Activated gamma-delta T cell treated with Interleukin-2 at 50 U/mL for 16 hours (primary cell): ENCODE measurements at regions not wholly inside any gene's neighbourhood (a gene's known extent, or its start where the extent isn't known, plus 50 kb on each side); places are given as distances from the start of the nearest gene placed in this dataset.
"Not testable (repeated sequence)": the region's sequence is repeated elsewhere in the genome, so short reads cannot be mapped to it uniquely, and the experiment has no call there.

ENCODE experiments used
- DNase-seq: peaks from one replicate; pipeline ENCODE4 v3.0.0-alpha.2; 2020

DNA sequence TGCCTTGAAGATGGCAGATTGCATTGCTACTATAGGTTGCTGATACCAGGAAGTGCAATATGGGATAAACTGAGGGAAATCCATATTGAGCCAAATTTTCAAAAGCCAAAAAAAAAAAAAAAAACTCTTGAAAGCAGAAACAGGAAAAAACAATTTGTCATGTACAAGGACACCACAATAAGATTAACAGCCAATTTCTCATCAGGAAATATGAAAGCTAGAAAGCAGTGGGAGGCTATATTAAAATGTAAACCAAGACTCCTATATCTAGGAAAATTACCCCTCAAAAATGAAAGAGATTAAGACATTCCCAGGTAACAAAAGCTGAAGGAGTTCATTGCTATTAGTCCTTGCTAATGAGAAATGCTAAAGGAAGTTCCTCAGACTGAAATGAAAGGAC lies 462.8 kb upstream of the DPH6 start:
- DNase-seq = no peak

DNA sequence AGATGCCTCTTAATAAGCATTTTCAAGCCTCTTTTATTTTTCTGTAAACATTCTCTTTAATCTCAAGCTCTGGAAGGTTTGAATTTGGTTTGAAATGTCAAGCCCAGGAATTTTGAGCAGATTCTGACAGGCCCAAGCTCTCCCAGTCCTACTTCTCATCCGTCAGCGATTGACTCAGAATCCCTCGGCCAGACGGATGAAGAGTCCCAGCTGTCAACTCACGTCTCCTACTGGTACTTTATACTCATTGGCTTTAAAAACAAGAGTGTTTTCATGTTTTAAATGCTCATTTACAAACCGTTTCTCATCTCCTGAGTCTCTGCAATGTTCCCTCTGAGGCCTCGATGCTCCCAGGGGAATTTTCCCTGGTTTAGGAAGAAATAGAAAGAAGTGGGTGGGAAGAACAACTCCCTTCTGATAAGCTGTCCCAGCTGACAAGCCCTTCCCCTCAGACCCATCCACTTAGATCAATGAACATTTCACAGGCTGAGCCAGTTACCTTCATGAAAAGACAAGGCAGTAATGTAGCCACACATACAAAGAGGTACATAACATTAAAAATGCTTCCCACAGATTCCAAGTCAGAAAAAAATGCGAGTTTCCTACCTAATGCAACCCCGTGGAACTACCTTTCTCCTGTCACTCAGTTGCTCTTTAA lies 478.2 kb upstream of the DPH6 start:
- DNase-seq = no peak

DNA sequence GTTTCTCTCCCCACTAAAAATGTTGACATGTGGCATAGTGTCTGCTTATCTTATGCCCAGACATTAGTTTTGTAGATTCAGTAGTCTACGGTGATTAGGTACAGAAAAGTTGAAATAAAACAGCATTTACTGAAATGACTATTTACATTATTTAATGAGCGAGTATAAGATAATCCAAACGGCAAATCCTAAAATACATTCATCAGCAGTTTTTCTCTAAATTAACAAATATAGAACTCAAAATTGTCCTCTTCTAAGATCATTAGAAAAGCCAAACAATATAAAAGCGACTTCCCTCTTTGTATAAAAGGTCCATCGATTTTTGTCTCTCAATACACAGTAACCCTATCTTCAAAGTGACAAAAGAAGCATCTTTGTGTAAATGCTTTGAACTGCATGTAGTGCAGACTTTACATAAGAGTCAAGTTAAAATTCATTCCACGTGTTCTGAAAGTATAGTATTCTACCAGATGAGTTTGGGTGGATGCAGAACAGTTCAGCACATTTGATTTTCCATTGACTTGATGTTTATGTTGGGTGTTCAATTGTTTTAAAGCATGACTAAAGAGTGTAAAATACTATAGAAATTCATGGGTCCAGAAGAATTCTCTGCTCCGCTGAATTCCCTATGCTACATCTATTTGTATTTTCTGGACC lies 480.8 kb upstream of the DPH6 start:
- DNase-seq = no peak

DNA sequence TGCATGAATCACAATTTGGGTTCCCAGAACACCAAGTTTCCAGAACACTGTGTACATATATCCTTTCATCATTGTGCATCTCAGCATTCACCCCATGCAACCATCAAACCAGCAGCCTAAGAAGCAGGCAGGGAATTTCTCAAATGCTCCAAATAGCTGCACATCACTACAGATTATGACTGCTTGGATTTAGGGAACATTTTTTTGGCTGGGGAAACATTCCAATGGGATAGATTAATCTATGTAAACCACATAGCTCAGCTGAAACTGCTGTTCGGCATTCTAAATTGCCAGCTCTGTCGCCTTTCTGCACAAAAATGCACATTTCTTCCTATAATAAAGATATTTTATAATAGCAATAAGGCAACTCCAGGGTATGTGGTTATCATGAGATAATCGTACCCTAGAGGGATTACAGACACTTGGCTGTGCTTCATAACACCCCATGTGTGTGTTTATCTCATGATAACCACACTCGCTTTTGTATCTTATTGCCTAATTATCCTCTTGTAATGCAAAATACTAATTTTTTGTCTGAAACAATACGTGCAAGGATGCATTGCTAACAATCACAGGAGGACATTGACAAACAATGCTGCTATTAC lies 483.7 kb upstream of the DPH6 start:
- DNase-seq = no peak

DNA sequence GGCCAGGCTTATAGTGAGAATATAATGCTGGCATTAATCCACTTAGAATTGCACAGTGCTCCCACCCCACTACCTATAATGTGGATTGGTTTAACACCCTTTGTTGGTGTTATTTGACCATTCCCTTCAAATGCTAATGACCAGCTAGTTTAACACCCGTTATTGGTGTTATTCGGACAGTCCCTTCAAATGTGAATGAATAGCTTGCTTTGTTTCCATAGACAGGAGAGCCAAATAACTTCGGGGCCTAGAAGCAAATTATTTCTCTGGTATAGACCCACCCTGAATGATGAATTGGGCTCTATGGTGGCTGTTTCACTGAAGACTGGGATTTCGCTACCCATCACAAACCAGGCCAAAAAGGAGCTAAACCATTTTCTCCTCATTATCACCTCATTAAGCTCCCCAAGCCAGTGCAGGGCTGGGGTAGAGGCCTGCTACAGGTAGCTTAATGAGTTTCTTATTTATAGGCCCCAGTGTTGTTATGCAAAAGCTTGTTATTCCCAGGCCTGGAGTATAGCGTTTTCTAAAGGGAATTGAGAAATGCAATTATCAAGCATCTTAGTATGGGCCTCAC lies 494.1 kb upstream of the DPH6 start:
- no peak for DNase-seq

DNA sequence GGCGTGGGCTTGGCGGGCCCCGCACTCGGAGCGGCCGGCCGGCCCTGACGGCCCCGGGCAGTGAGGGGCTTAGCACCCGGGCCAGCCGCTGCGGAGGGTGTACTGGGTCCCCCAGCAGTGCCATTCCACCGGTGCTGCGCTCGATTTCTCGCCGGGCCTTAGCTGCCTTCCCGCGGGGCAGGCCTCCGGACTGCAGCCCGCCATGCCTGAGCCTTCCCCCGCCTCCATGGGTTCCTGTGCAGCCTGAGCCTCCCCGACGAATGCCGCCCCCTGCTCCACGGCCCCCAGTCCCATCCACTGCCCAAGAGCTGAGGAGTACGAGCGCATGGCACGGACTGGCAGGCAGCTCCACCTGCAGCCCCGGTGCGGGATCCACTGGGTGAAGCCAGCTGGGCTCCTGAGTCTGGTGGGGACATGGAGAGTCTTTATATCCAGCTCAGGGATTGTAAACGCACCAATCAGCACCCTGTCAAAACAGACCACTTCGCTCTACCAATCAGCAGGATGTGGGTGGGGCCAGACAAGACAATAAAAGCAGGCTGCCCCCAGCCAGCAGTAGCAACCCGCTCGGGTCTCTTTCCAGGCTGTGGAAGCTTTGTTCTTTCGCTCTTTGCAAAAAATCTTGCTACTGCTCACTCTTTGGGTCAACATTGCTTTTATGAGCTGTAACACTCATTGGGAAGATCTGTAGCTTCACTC lies 501.2 kb upstream of the DPH6 start:
- DNase-seq = not testable (repeated sequence)

DNA sequence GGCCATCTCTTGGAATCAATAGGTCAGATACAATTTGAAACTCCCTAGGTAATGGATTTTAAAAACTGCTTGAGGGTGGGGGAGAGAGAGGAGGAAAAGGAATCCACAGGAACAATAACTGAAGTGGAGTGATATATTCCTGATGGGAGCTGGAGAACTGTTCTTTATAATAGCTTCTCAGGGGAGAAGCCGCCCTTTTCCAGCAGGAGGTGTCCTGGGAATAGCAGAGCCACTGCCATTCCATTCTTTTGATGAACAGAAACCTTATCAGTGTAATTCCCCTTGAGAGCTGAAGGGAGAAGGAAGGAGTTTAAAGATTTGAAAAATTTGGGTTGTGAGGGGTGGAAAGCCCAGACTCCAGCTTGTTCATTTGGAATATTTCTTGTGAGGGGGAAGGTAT lies 504.9 kb upstream of the DPH6 start:
- DNase-seq = no peak

DNA sequence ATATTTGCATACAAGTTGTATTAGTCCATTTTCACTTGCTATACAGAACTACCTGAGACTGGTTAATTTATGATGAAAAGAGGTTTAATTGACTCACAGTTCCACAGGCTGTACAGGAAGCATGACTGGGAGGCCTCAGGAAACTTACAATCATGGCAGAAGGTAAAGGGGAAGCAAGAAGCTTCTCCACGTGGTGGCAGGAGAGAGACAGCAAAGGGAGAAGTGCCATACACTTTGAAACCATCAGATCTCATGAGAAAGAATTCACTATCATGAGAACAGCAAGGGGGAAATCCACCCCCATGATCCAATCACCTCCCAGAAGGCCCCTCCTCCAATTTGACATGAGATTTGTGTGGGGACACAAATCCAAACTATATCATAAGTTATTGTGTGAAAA lies 506.7 kb upstream of the DPH6 start:
- DNase-seq = not testable (repeated sequence)

DNA sequence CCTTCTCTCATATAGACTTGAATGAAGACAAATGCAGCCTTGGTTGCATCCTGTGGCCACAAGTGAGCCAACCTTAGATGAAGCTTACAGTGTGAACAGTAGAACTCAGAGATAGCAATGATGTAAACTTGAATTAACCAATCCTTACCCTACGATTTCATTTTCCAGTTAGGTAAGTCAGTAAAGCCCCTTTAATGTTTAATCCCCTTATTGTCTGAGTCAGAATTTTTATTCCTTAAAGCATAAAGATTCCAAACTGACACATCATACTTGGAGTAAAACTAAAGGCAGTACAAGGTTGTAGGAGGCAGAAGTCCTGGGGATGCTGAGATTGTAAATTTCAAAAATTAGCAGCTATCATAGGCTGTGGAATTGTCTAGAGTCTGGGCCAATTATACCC lies 507.8 kb upstream of the DPH6 start:
- no peak for DNase-seq

DNA sequence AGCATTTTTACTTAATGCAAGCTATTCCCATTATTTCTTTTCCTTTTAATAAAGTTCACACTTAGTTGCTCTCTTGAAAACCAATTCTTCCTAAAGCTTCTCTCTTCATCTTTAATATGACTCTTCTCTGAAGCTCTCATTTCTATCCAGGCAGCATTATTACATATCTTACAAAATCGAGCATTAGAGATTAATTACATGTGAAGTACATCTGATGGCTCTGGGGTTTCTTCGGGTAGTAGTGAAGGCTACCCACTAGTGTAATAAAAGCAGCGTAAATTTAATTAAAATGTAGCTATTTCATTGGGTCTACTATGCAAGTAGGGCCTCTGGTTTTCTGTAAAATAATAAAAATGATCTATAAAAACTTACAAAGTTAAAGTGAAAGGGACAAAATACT lies 513.6 kb upstream of the DPH6 start:
- DNase-seq = no peak

DNA sequence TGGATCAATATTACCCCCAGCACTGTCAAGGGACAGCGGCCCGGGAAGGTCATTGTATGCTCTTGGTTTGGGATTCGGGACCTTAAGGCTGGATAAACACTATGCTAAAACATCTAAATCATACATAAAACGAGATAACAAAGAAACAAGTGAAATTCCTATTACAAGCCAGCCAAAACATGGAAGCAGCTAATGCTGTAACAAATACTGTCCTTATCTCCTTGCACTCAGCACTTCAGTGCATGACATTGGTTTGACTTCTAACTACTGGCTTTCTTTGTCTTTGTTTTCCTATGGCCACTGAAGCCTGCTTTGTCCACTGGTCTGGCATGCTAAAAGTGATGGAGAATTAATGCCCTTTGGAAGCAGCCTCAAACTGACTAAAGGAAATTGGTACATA lies 516.4 kb upstream of the DPH6 start:
- DNase-seq = no peak

DNA sequence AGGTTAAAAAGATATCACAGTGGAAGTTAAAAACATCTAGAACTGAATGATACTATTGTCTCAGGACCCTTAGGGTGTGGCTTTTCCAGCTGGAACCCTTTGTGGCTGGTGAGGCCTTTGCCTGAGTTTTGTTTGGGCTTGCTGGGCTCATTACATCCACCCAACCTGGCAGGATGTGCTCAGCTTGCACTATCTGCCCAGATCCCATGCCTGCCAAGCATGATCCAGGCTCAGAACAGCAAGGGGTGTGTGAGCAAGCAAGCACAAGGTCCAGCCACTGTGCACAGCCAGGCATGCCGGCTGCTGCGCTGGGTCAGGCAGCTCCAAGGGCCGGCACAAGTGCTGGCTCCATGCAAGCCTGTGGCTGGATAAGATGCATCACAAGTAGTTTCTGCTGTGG lies 512.7 kb upstream of the CDIN1 start:
- DNase-seq = no peak

DNA sequence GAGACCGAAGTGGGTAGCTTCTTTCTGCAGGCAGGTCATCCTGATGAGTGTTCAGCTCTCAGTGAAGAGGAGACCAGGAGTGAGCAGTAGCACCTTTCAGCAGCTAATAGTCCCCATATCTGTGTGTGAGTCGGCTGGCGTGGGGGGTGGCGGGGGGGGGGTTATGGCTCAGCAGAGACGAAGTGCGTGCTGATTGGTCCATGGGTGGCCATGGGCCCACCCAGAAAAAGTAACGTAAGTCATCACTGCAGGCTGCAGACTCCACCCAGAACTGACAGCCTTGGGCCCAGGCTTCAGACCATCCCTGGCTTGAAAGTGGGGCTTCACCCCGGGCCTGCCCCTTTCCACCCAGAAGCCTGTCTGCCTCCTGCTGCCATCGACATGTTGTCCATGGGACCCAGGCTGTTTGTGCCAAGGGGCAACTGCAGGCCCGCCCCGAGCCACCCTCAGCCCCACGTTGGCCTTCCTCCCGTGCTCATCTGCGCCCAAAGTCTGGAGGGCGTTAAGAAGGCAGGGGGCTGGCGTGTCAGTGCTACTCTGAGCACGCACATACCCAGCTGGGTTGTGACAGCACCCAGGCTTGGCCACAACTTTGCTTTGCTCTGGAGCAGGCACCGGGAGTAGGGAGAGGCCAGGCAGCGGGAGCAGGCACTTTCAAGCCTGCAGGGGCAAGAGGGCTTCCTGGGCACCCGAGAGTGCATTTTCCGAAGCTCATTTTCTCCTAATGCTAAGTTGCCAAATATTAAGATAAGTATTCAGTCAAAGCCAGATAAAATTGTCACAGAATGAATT lies 511.7 kb upstream of the CDIN1 start:
- no peak for DNase-seq

DNA sequence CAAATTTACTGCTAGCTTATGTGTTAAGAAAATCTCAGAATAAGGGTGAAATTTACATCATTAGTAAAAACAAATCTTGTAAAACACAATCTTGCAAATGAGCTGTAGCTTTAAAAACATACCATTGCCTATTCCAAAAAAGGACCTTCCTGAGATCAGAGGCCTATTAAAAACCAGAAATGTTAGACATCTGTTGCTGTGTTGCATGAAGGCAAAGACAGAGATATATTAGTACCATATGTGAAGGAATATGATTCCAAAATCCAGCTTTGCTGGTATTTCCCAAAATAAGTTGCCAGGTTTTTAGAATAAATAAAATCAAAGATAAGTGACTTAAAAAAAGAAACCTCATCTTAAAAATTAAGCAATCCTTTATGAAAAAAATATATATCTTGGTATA lies 504.1 kb upstream of the CDIN1 start:
- no peak for DNase-seq

DNA sequence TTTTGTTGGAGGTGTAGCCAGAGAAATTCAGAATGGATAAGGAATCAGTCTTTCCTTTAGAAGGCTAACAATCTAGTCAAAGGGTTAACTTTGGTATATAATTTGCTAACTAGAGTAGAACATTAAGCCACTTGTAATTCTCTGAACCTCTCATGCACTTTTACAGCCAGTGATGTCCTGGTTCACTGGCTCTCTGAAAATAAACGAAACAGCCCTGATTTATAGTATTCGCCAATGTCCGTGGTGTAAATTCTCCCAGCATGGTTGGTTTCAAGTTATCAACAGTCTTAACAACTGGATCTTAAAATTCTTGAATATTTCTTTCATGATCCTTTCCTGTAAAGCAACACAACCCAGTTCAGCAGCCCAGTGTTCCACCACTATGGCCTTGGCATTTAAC lies 500.4 kb upstream of the CDIN1 start:
- no peak for DNase-seq

DNA sequence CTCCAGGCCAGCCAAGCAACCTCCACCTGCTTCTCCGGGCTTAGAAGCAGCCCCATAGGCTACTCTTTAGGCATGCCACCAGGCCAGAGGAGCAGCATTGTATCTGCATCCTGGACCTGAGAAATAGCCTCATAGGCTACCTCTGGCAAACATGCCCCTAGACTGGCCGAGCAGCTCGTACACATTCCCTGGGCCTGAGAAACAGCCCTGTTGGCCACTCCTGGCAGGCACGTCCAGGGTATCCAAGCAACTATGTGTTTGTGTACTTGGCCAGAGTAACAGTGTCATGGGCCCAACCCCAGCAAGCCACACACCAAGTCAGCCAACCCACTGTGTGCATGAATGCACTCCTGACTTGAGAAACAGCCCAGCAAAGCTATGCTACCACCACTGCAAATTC lies 498.7 kb upstream of the CDIN1 start:
- DNase-seq = no peak

DNA sequence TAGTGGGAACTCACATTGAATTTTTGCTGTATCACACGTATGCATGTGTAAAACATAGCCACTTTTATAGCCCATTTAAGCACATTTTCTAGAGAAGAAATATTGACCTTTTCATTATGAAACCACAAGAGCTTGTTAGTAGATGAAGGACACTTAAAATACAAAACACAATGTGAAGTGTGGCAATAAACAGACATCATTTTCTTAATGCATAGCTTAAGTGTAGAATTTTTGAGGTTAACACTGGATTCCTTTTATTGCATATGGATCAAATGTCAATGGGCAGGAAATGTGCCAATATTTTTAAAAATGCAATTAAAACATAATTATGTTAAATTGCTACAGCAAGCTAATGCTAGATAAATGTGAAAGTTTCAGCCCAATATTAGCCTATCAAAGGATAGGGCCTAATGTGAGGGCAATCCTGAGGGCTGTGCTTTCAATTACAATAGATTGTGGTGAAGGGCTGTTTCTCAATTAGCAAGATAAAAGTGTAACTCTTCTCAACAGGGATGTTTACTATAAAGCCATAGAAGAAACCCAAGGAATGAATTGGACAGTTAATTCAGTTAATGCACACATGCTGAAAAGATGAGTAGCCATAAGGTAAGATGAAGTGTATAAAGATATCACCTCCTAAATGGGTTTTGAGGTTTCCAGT lies 489.0 kb upstream of the CDIN1 start:
- no peak for DNase-seq

DNA sequence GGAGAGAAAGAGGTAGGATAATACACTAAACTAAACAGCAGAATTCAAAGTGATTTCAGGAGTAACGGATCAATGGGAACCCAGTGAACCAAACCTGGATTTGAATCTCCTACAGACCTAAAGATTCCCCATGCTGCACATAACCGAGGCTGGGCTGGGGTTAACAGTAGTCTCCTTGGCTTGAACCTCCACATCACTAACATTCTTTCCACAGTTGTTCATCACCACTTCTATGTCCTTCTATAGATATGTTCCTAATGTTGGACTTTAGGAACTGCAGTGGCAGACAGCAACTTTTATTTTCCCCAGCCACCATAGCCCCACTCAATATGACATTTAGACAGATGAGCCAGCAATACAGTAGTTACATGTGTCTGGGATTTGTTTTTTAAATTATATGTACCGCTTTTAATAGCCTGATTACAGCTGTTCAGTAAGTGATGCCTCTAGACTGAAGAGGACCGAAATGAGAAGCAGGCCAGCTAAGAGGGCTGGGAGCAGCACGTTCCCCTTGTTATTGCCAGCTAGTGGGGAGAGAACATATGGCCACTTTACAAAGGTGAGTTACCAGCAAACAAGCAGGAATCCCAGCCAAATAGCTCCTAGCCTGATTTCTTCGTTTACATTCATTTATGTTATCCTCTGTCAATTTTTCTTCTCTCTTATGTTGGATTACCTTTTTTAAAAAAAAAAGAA lies 472.6 kb upstream of the CDIN1 start:
- no peak for DNase-seq

DNA sequence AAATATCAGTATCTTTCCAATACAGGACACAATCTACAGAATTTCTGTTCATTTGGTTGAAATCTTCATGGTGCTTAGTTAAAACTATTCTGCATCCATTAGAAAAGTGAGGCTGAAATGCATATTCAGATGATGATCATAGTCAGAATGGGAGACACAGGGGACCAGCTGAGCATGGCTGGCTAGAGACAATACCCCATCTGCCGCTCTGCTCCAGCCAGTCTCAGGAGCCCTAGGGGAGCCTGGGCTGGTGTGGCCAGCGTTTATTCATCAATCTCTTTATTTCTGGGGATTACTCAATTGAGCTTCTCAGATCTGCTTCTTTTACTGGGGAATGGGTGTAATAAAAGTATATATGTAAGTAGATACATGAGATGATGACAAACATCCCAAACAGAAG lies 470.9 kb upstream of the CDIN1 start:
- DNase-seq = no peak

DNA sequence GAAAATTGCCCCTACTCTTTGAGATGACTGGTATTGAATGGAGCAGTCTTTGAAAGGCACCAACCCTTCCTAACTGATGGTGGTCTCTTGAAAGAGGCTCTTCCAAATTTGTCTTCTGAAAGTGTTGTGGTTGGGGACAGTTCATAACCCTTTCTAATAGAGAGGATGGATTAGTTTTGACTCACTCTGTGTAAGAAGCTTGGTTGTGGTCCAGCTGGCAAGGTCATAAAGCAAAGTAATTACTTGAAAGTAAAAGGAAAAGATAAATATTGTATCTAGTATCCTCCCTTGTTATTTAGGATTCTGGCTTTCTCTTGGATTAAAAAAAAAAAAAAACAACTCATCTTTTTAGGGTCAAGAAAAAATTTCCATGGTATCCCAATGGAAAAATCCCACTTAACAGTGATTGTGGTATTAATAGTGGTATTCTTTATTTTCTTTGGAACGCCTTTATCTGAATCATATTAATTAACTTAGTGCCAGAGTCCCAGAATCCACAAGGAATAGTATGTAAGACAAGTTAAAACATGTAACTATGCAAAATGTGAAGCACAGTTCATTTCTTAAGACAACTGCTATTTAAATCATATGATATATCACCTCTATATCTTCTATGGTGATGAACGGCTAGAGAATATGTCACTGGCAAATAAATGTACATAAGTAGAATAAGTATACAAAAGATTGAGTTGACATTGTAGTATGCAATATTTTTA lies 469.3 kb upstream of the CDIN1 start:
- no peak for DNase-seq

DNA sequence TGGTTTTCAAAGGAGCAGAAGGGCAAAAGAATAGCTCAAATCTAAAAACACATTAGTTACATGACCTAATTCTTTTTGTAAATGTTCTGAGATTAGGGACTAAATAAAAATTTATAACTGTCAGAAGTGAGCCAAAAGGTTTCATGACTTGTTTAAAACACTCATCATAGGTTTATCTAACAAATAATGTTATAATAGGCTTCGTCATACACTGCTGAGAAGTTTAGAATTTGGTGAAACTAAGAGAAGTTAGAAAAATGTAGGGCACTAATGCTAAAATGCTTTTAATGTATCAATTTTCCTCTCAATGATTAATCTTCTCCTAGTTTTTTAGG lies 468.8 kb upstream of the CDIN1 start:
- DNase-seq = no peak
